ENCODE measurements at regions not wholly inside any gene's neighbourhood (a gene's known extent, or its start where the extent isn't known, plus 50 kb on each side); places are given as distances from the start of the nearest gene placed in this dataset.

- Histone ChIP-seq H3K4me1 (no peaks in the 10 kb centered on the region), H3K27ac (no peak overlapping the region), H3K4me3 (no peak overlapping the region), H3K27me3 (no peaks in the 10 kb centered on the region), H3K36me3 (no peaks in the 10 kb centered on the region), H3K9me3 (peaks cover 0 to 13% (median 9%) of the 10 kb centered on the region in 4 donors)
- intact Hi-C loops (cut with DNase I; ENCODE audit: low total_unique reads), result no loop called here
- TF ChIP-seq POLR2A (IDR thresholded peaks at IDR 0.05) (no peak), POLR2AphosphoS5 (IDR thresholded peaks at IDR 0.05) (no peak), EP300 (IDR thresholded peaks at IDR 0.05) (no peak), CTCF (IDR thresholded peaks at IDR 0.05) (no peak)
- 78 to 83% (median 82%) methylated on average over 8 of the region's 8 CpGs for WGBS, 5 donors
- DNase-seq, result no peak
These were observed 789.8 kb downstream of the EDEM1 start for GRCh38 chr3:5977331-5977730.

- intact Hi-C loops (cut with DNase I; ENCODE audit: low total_unique reads), result no loop called here
- TF ChIP-seq POLR2AphosphoS5 (IDR thresholded peaks at IDR 0.05) (no peak), EP300 (IDR thresholded peaks at IDR 0.05) (no peak), CTCF (IDR thresholded peaks at IDR 0.05) (no peak), POLR2A (IDR thresholded peaks at IDR 0.05) (no peak)
- WGBS, 5 donors, result 33 to 52% (median 45%) methylated on average over 3 of the region's 3 CpGs
- Histone ChIP-seq H3K4me3 (no peak overlapping the region), H3K36me3 (no peaks in the 10 kb centered on the region), H3K9me3 (peaks cover 0 to 14% (median 9%) of the 10 kb centered on the region in 4 donors), H3K27ac (no peak overlapping the region), H3K27me3 (no peaks in the 10 kb centered on the region), H3K4me1 (no peaks in the 10 kb centered on the region)
- DNase-seq, result no peak
These were observed 793.0 kb downstream of the EDEM1 start for GRCh38 chr3:5980475-5980874.

GRCh38 chr3:5994651-5995050 is 807.1 kb downstream of the EDEM1 start:
- Histone ChIP-seq H3K27me3 (no peaks in the 10 kb centered on the region), H3K9me3 (no peaks in the 10 kb centered on the region), H3K4me3 (no peak overlapping the region), H3K4me1 (no peaks in the 10 kb centered on the region), H3K27ac (no peak overlapping the region), H3K36me3 (no peaks in the 10 kb centered on the region)
- no peak for DNase-seq
- intact Hi-C loops (cut with DNase I; ENCODE audit: low total_unique reads), result no loop called here
- no peak for TF ChIP-seq CTCF (IDR thresholded peaks at IDR 0.05)
- TF ChIP-seq POLR2AphosphoS5 (IDR thresholded peaks at IDR 0.05), result no peak
- no peak for TF ChIP-seq POLR2A (IDR thresholded peaks at IDR 0.05)
- TF ChIP-seq EP300 (IDR thresholded peaks at IDR 0.05), result no peak
- WGBS, 5 donors, result 59 to 95% (median 73%) methylated on average over 1 of the region's 1 CpG

- DNase-seq, result no peak
- H3K9me3 ChIP-seq, result peaks cover 0 to 16% (median 12%) of the 10 kb centered on the region in 4 donors
- TF ChIP-seq POLR2A (IDR thresholded peaks at IDR 0.05) (no peak), EP300 (IDR thresholded peaks at IDR 0.05) (no peak), POLR2AphosphoS5 (IDR thresholded peaks at IDR 0.05) (no peak)
- intact Hi-C loops (cut with DNase I; ENCODE audit: low total_unique reads), result no loop called here
- no peak overlapping the region for H3K27ac ChIP-seq
- no peaks in the 10 kb centered on the region for H3K4me1 ChIP-seq
- no peaks in the 10 kb centered on the region for H3K36me3 ChIP-seq
- no peaks in the 10 kb centered on the region for H3K27me3 ChIP-seq
- no peak overlapping the region for H3K4me3 ChIP-seq
- 68 to 80% (median 76%) methylated on average over 2 of the region's 2 CpGs for WGBS, 5 donors
These were observed 830.9 kb downstream of the EDEM1 start for GRCh38 chr3:6018456-6018855.

- intact Hi-C loops (cut with DNase I; ENCODE audit: low total_unique reads), result no loop called here
- no peak overlapping the region for H3K4me3 ChIP-seq
- DNase-seq, result no peak
- H3K9me3 ChIP-seq, result peaks cover 0 to 13% (median 8%) of the 10 kb centered on the region in 4 donors
- H3K27me3 ChIP-seq, result no peaks in the 10 kb centered on the region
- TF ChIP-seq POLR2AphosphoS5 (IDR thresholded peaks at IDR 0.05) (no peak), EP300 (IDR thresholded peaks at IDR 0.05) (no peak)
- H3K4me1 ChIP-seq, result no peaks in the 10 kb centered on the region
- no peak overlapping the region for H3K27ac ChIP-seq
- no peaks in the 10 kb centered on the region for H3K36me3 ChIP-seq
These were observed 835.1 kb downstream of the EDEM1 start for GRCh38 chr3:6022621-6023020.

Data from stomach (tissue), 8 donors.